Liver (tissue), 3 donors: ENCODE measurements at regions not wholly inside any gene's neighbourhood (a gene's known extent, or its start where the extent isn't known, plus 50 kb on each side); places are given as distances from the start of the nearest gene placed in this dataset.

Source experiments
- EGR1 ChIP-seq, 2 donors: IDR thresholded peaks; 2 replicates each; pipeline ENCODE4 v1.6.1; 2016 to 2018; ENCODE audit warnings: antibody characterized with exemption in 2 of 2, low read depth in 2 of 2
- FOXA1 ChIP-seq: IDR thresholded peaks from 2 replicates; pipeline ENCODE4 v1.6.1; 2016; ENCODE audit warnings: antibody characterized with exemption
- GABPA ChIP-seq, 2 donors: IDR thresholded peaks in 1 of 2; conservative IDR thresholded peaks in 1 of 2; 2 replicates each; pipeline ENCODE4 v1.6.1; 2016; ENCODE audit warnings: antibody characterized with exemption in 2 of 2, mild to moderate bottlenecking in 1 of 2, moderate library complexity in 1 of 2
- HNF4A ChIP-seq, 2 donors: conservative IDR thresholded peaks; 2 replicates each; pipeline ENCODE4 v1.6.1; 2016; ENCODE audit warnings: antibody characterized with exemption in 2 of 2, mild to moderate bottlenecking in 2 of 2
- JUND ChIP-seq, 2 donors: IDR thresholded peaks; 2 replicates each; pipeline ENCODE4 v1.6.1; 2016; ENCODE audit warnings: antibody characterized with exemption in 2 of 2
- YY1 ChIP-seq: IDR thresholded peaks from 2 replicates; pipeline ENCODE4 v1.6.1; 2016; ENCODE audit warnings: antibody characterized with exemption, mild to moderate bottlenecking
- TF ChIP-seq, protein P1 (sequence below): fragments of 150-350 bp; IDR thresholded peaks from 2 replicates; pipeline ENCODE4 v1.5.1; 2017; ENCODE audit warnings: improper control_type of control experiment, low read depth, low read length; ENCODE audit not compliant: missing input control
- TF ChIP-seq, protein P2 (sequence below): IDR thresholded peaks from 2 replicates; pipeline ENCODE4 v1.6.1; 2016; ENCODE audit warnings: antibody characterized with exemption
- TF ChIP-seq, protein P3 (sequence below): IDR thresholded peaks from 2 replicates; pipeline ENCODE4 v1.6.1; 2016; ENCODE audit warnings: antibody characterized with exemption, mild to moderate bottlenecking
- TF ChIP-seq, protein P4 (sequence below): IDR thresholded peaks from 2 replicates; pipeline ENCODE4 v1.6.1; 2016; ENCODE audit warnings: antibody characterized with exemption
- TF ChIP-seq, protein P5 (sequence below): IDR thresholded peaks from 2 replicates; pipeline ENCODE4 v1.6.1; 2016; ENCODE audit warnings: antibody characterized with exemption
- donor health status: healthy.
- donor health status: healthy.

DNA sequence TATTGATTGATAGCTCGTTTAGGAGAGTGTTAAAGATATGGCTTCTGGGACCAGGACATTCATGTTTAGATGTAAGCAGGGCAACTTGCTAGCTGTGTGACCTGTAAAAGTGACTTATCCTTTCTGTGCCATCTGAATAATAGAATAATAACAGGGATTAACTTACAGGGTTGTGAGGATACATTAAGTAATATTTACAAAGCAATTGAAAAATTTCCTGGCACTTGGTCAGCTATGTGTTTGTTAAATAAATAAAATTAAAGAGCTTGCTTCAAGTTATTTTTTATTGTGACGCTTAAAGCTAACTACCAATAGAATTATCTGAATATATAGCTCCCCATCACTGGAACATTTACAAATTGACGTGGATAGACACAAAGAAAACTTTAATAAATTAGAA is 287.9 kb upstream of the CDIN1 start:
- TF ChIP-seq GABPA (IDR thresholded peaks at IDR 0.05 in 1 of 2, conservative IDR thresholded peaks at IDR 0.05 in 1 of 2) = no peak
- TF ChIP-seq, protein P1, sequence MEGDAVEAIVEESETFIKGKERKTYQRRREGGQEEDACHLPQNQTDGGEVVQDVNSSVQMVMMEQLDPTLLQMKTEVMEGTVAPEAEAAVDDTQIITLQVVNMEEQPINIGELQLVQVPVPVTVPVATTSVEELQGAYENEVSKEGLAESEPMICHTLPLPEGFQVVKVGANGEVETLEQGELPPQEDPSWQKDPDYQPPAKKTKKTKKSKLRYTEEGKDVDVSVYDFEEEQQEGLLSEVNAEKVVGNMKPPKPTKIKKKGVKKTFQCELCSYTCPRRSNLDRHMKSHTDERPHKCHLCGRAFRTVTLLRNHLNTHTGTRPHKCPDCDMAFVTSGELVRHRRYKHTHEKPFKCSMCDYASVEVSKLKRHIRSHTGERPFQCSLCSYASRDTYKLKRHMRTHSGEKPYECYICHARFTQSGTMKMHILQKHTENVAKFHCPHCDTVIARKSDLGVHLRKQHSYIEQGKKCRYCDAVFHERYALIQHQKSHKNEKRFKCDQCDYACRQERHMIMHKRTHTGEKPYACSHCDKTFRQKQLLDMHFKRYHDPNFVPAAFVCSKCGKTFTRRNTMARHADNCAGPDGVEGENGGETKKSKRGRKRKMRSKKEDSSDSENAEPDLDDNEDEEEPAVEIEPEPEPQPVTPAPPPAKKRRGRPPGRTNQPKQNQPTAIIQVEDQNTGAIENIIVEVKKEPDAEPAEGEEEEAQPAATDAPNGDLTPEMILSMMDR = no peak
- TF ChIP-seq, protein P2, sequence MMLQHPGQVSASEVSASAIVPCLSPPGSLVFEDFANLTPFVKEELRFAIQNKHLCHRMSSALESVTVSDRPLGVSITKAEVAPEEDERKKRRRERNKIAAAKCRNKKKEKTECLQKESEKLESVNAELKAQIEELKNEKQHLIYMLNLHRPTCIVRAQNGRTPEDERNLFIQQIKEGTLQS = no peak
- TF ChIP-seq, protein P3, sequence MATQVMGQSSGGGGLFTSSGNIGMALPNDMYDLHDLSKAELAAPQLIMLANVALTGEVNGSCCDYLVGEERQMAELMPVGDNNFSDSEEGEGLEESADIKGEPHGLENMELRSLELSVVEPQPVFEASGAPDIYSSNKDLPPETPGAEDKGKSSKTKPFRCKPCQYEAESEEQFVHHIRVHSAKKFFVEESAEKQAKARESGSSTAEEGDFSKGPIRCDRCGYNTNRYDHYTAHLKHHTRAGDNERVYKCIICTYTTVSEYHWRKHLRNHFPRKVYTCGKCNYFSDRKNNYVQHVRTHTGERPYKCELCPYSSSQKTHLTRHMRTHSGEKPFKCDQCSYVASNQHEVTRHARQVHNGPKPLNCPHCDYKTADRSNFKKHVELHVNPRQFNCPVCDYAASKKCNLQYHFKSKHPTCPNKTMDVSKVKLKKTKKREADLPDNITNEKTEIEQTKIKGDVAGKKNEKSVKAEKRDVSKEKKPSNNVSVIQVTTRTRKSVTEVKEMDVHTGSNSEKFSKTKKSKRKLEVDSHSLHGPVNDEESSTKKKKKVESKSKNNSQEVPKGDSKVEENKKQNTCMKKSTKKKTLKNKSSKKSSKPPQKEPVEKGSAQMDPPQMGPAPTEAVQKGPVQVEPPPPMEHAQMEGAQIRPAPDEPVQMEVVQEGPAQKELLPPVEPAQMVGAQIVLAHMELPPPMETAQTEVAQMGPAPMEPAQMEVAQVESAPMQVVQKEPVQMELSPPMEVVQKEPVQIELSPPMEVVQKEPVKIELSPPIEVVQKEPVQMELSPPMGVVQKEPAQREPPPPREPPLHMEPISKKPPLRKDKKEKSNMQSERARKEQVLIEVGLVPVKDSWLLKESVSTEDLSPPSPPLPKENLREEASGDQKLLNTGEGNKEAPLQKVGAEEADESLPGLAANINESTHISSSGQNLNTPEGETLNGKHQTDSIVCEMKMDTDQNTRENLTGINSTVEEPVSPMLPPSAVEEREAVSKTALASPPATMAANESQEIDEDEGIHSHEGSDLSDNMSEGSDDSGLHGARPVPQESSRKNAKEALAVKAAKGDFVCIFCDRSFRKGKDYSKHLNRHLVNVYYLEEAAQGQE = no peak
- no peak for TF ChIP-seq YY1
- TF ChIP-seq, protein P4, sequence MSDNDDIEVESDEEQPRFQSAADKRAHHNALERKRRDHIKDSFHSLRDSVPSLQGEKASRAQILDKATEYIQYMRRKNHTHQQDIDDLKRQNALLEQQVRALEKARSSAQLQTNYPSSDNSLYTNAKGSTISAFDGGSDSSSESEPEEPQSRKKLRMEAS = no peak
- no peak for TF ChIP-seq EGR1 (IDR thresholded peaks at IDR 0.05; ENCODE audit: low read depth in 2 of 2)
- TF ChIP-seq, protein P5, sequence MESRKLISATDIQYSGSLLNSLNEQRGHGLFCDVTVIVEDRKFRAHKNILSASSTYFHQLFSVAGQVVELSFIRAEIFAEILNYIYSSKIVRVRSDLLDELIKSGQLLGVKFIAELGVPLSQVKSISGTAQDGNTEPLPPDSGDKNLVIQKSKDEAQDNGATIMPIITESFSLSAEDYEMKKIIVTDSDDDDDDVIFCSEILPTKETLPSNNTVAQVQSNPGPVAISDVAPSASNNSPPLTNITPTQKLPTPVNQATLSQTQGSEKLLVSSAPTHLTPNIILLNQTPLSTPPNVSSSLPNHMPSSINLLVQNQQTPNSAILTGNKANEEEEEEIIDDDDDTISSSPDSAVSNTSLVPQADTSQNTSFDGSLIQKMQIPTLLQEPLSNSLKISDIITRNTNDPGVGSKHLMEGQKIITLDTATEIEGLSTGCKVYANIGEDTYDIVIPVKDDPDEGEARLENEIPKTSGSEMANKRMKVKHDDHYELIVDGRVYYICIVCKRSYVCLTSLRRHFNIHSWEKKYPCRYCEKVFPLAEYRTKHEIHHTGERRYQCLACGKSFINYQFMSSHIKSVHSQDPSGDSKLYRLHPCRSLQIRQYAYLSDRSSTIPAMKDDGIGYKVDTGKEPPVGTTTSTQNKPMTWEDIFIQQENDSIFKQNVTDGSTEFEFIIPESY = no peak
- no peak for TF ChIP-seq HNF4A (conservative IDR thresholded peaks at IDR 0.05)
- no peak for TF ChIP-seq JUND (IDR thresholded peaks at IDR 0.05)
- TF ChIP-seq FOXA1 = no peak
